Breast epithelium (tissue), 3 donors: ENCODE measurements at regions not wholly inside any gene's neighbourhood (a gene's known extent, or its start where the extent isn't known, plus 50 kb on each side); places are given as distances from the start of the nearest gene placed in this dataset.

Experiments used
- POLR2A ChIP-seq: fragments of 450-650 bp; IDR thresholded peaks from one replicate; pipeline ENCODE4 v1.6.1; 2016; ENCODE audit warnings: antibody characterized with exemption, mild to moderate bottlenecking, moderate library complexity
- POLR2AphosphoS5 ChIP-seq, 3 donors: sonication (generic); formaldehyde crosslinking; IDR thresholded peaks; one replicate each; pipeline ENCODE4 v1.6.1; 2017; ENCODE audit warnings: antibody characterized with exemption in 3 of 3
- TF ChIP-seq, protein P1 (sequence below), 3 donors: fragments of 450-650 bp; IDR thresholded peaks; one replicate each; pipeline ENCODE4 v1.5.1; 2016 to 2017; ENCODE audit warnings: antibody characterized with exemption in 3 of 3, mild to moderate bottlenecking in 3 of 3, moderate library complexity in 3 of 3

DNA sequence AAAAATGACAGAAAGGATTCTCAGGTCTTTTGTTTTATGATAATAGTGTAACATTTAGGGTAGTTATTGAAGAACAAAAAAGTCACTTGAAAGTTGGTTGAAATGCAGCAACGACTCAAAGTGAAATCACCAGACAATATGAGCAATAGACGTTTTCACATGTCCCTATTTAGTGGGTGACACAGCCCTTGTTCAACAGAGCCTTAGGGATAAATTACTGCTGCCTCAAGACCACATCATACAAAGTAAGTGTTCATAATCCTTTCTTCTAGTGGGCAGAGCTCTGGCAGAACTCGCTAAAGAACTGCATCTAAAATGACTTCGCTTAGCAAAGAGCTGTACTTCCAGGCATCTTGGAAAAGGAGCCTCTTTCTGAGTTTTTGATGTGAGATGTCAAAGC, 128.5 kb upstream of the LMNTD1 start:
- TF ChIP-seq, protein P1, sequence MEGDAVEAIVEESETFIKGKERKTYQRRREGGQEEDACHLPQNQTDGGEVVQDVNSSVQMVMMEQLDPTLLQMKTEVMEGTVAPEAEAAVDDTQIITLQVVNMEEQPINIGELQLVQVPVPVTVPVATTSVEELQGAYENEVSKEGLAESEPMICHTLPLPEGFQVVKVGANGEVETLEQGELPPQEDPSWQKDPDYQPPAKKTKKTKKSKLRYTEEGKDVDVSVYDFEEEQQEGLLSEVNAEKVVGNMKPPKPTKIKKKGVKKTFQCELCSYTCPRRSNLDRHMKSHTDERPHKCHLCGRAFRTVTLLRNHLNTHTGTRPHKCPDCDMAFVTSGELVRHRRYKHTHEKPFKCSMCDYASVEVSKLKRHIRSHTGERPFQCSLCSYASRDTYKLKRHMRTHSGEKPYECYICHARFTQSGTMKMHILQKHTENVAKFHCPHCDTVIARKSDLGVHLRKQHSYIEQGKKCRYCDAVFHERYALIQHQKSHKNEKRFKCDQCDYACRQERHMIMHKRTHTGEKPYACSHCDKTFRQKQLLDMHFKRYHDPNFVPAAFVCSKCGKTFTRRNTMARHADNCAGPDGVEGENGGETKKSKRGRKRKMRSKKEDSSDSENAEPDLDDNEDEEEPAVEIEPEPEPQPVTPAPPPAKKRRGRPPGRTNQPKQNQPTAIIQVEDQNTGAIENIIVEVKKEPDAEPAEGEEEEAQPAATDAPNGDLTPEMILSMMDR (IDR thresholded peaks at IDR 0.05) = no peak
- no peak for TF ChIP-seq POLR2AphosphoS5 (IDR thresholded peaks at IDR 0.05)
- no peak for TF ChIP-seq POLR2A
